H1 (cell line): ENCODE measurements at regions not wholly inside any gene's neighbourhood (a gene's known extent, or its start where the extent isn't known, plus 50 kb on each side); places are given as distances from the start of the nearest gene placed in this dataset.
A peak's percentile ranks its signal among the peaks of the same experiment; 100 is the strongest.

Experiments
- CTCF ChIA-PET: fragments of 300-600 bp; sonication (Branson Sonifier 250); formaldehyde crosslinking; loops from one replicate; lab custom pipeline; 2021; ENCODE audit not compliant: partially characterized antibody; lab: Charles Lee
- POLR2A ChIA-PET: fragments of 300-600 bp; sonication (Branson Sonifier 250); formaldehyde crosslinking; loops from one replicate; lab custom pipeline; 2021; ENCODE audit warnings: inconsistent platforms; ENCODE audit not compliant: partially characterized antibody; lab: Charles Lee
- DNase-seq, 2 experiments: peaks; one replicate each; pipeline versions ENCODE4 v3.0.0 to v3.0.0-alpha.2; 2010 to 2022; ENCODE audit warnings: low spot score in 2 of 2, low read depth in 1 of 2, mixed read lengths in 1 of 2
- FAIRE-seq: peaks from 2 replicates; lab custom pipeline; 2011; peaks lifted over from hg19 to GRCh38; lab: Jason Lieb, UNC
- H2AFZ ChIP-seq: 2 replicates; pipeline ENCODE4 v1.8.1; 2012; ENCODE audit warnings: low read length, inconsistent platforms
- H2AK5ac ChIP-seq: 2 replicates; pipeline ENCODE4 v1.6.1; 2013; ENCODE audit warnings: low read depth, low read length
- H2BK120ac ChIP-seq: replicated peaks from 2 replicates; pipeline ENCODE3; 2013; ENCODE audit warnings: low read depth, low read length, inconsistent platforms
- H2BK12ac ChIP-seq: 2 replicates; pipeline ENCODE4 v1.6.1; 2013; ENCODE audit warnings: low read depth, low read length
- H2BK15ac ChIP-seq: 2 replicates; pipeline ENCODE4 v1.6.1; 2013; ENCODE audit warnings: low read length
- H2BK20ac ChIP-seq: 2 replicates; pipeline ENCODE4 v1.6.1; 2013; ENCODE audit warnings: low read length
- H2BK5ac ChIP-seq: 2 replicates; pipeline ENCODE4 v1.6.1; 2013; ENCODE audit warnings: low read depth, low read length
- H3K14ac ChIP-seq: 2 replicates; pipeline ENCODE4 v1.6.1; 2013; ENCODE audit warnings: inconsistent platforms; ENCODE audit not compliant: insufficient read length
- H3K18ac ChIP-seq: 2 replicates; pipeline ENCODE4 v1.6.1; 2013; ENCODE audit warnings: low read length; ENCODE audit errors: extremely low read depth
- H3K23ac ChIP-seq: 2 replicates; pipeline ENCODE4 v1.6.1; 2013; ENCODE audit warnings: inconsistent platforms; ENCODE audit not compliant: insufficient read length
- H3K23me2 ChIP-seq: 2 replicates; pipeline ENCODE4 v1.6.1; 2013; ENCODE audit warnings: low read depth, low read length
- H3K27ac ChIP-seq: 2 replicates; pipeline ENCODE4 v1.6.1; 2011; ENCODE audit warnings: low read depth, low read length, inconsistent platforms
- H3K27me3 ChIP-seq, 4 experiments: replicated peaks in 1 of 4; 1 replicate in 1 of 4; 2 replicates in 3 of 4; pipeline versions ENCODE4 v1.6.1 to v1.8.1; 2011 to 2013; ENCODE audit warnings: low read length in 3 of 4, mild to moderate bottlenecking in 3 of 4, inconsistent platforms in 2 of 4, mixed read lengths in 2 of 4, moderate library complexity in 1 of 4; ENCODE audit not compliant: control insufficient read depth in 3 of 4, insufficient read depth in 3 of 4; ENCODE audit errors: extremely low read depth in 1 of 4
- H3K36me3 ChIP-seq, 4 experiments: 2 replicates each; pipeline versions ENCODE4 v1.6.1 to v1.8.1; 2011 to 2013; ENCODE audit warnings: mild to moderate bottlenecking in 4 of 4, low read length in 3 of 4, moderate library complexity in 2 of 4, control low read depth in 1 of 4, inconsistent platforms in 1 of 4; ENCODE audit not compliant: insufficient read depth in 4 of 4, control insufficient read depth in 2 of 4
- H3K4ac ChIP-seq: replicated peaks from 2 replicates; pipeline ENCODE3; 2013; ENCODE audit warnings: low read length, low read depth, mixed read lengths, inconsistent platforms; ENCODE audit not compliant: insufficient read length
- H3K4me1 ChIP-seq, 4 experiments: replicated peaks in 1 of 4; 1 replicate in 1 of 4; 2 replicates in 3 of 4; pipeline versions ENCODE4 v1.6.1 to v1.8.1; 2011 to 2013; ENCODE audit warnings: low read length in 3 of 4, inconsistent platforms in 2 of 4, mixed read lengths in 1 of 4; ENCODE audit not compliant: insufficient read depth in 4 of 4, control insufficient read depth in 3 of 4
- H3K4me2 ChIP-seq, 2 experiments: 2 replicates each; pipeline versions ENCODE4 v1.6.1 to v1.8.1; 2011 to 2013; ENCODE audit warnings: low read depth in 2 of 2, low read length in 2 of 2, control low read depth in 1 of 2, inconsistent platforms in 1 of 2, mild to moderate bottlenecking in 1 of 2; ENCODE audit not compliant: insufficient read depth in 1 of 2
- H3K4me3 ChIP-seq, 4 experiments: fragments of 200-600, 300-600 bp in 1 of 4; sonication (generic), shearing (Covaris generic), sonication (Bioruptor Twin) in 1 of 4; 2 replicates each; pipeline versions ENCODE4 v1.5.1 to v1.8.1; 2011 to 2016; ENCODE audit warnings: low read length in 4 of 4, low read depth in 3 of 4, control low read depth in 2 of 4, inconsistent platforms in 2 of 4, mild to moderate bottlenecking in 2 of 4, mixed read lengths in 1 of 4, moderate library complexity in 1 of 4; ENCODE audit not compliant: insufficient read depth in 2 of 4; ENCODE audit errors: extremely low read depth in 1 of 4
- H3K56ac ChIP-seq: replicated peaks from 2 replicates; pipeline ENCODE3; 2013; ENCODE audit warnings: low read depth, mild to moderate bottlenecking, mixed read lengths, low read length, inconsistent platforms; ENCODE audit not compliant: insufficient read length
- H3K79me1 ChIP-seq: 2 replicates; pipeline ENCODE4 v1.6.1; 2013; ENCODE audit warnings: low read depth, low read length, control low read depth
- H3K79me2 ChIP-seq, 2 experiments: 2 replicates each; pipeline versions ENCODE4 v1.6.1 to v1.8.1; 2012 to 2013; ENCODE audit warnings: low read length in 2 of 2, mild to moderate bottlenecking in 2 of 2, inconsistent platforms in 1 of 2; ENCODE audit not compliant: insufficient read depth in 2 of 2, control insufficient read depth in 1 of 2
- H3K9ac ChIP-seq, 4 experiments: replicated peaks in 1 of 4; 1 replicate in 1 of 4; 2 replicates in 3 of 4; pipeline versions ENCODE4 v1.6.1 to v1.8.1; 2011 to 2013; ENCODE audit warnings: low read depth in 3 of 4, low read length in 3 of 4, control low read depth in 2 of 4, mild to moderate bottlenecking in 2 of 4, moderate library complexity in 2 of 4, inconsistent platforms in 1 of 4; ENCODE audit errors: extremely low read depth in 1 of 4
- H3K9me3 ChIP-seq, 2 experiments: 2 replicates each; pipeline versions ENCODE4 v1.6.1 to v1.8.1; 2012 to 2013; ENCODE audit warnings: mild to moderate bottlenecking in 2 of 2, moderate library complexity in 2 of 2, control low read depth in 1 of 2, inconsistent platforms in 1 of 2, low read depth in 1 of 2, low read length in 1 of 2, mixed read lengths in 1 of 2; ENCODE audit not compliant: insufficient read depth in 2 of 2
- H4K20me1 ChIP-seq, 2 experiments: replicated peaks in 1 of 2; 2 replicates each; pipeline versions ENCODE3 to v1.8.1; 2011 to 2013; ENCODE audit warnings: inconsistent platforms in 2 of 2, low read length in 2 of 2, mild to moderate bottlenecking in 1 of 2; ENCODE audit not compliant: insufficient read depth in 2 of 2, control insufficient read depth in 1 of 2
- H4K5ac ChIP-seq: 2 replicates; pipeline ENCODE4 v1.6.1; 2013; ENCODE audit warnings: low read length, low read depth, mixed read lengths, inconsistent platforms; ENCODE audit not compliant: insufficient read length
- H4K8ac ChIP-seq: 2 replicates; pipeline ENCODE4 v1.8.0; 2013; ENCODE audit warnings: mild to moderate bottlenecking, moderate library complexity, low read length, inconsistent platforms; ENCODE audit not compliant: insufficient read depth; ENCODE audit errors: extremely low read depth
- H4K91ac ChIP-seq: replicated peaks from 2 replicates; pipeline ENCODE3; 2013; ENCODE audit warnings: low read length, mixed read lengths, inconsistent platforms; ENCODE audit not compliant: insufficient read length
- BCL11A ChIP-seq, 2 experiments: IDR thresholded peaks; one replicate each; pipeline ENCODE4 v1.6.1; 2011; ENCODE audit warnings: low read depth in 2 of 2, low read length in 2 of 2, mild to moderate bottlenecking in 2 of 2
- CHD1 ChIP-seq: IDR thresholded peaks from 2 replicates; pipeline ENCODE4 v1.6.1; 2012; ENCODE audit warnings: low read depth, low read length, improper control_type of control experiment
- CTBP2 ChIP-seq: IDR thresholded peaks from 2 replicates; pipeline ENCODE4 v1.7.0; 2011; ENCODE audit warnings: borderline replicate concordance, mild to moderate bottlenecking, moderate library complexity, mixed read lengths, low read length; ENCODE audit not compliant: insufficient read depth, insufficient read length
- MAX ChIP-seq: IDR thresholded peaks from 2 replicates; pipeline ENCODE4 v1.6.1; 2012; ENCODE audit warnings: inconsistent platforms
- RFX5 ChIP-seq: IDR thresholded peaks from 2 replicates; pipeline ENCODE4 v1.6.1; 2011; ENCODE audit warnings: low read depth, low read length, improper control_type of control experiment, borderline replicate concordance
- SRF ChIP-seq: IDR thresholded peaks from 2 replicates; pipeline ENCODE4 v1.6.1; 2011; ENCODE audit warnings: mild to moderate bottlenecking, low read depth, low read length, moderate library complexity
- WGBS, 2 experiments: shearing (Covaris generic) in 1 of 2; methylation state at CpG; one replicate each; pipeline versions ENCODE4 v1.1.6 to v1.1.7; 2013 to 2015; ENCODE audit warnings: low lambda C conversion rate in 2 of 2, mixed read lengths in 2 of 2, inconsistent platforms in 1 of 2, low coverage in 1 of 2, missing lambda C conversion rate in 1 of 2; ENCODE audit not compliant: insufficient replicate concordance in 2 of 2, insufficient coverage in 1 of 2, insufficient read length in 1 of 2; ENCODE audit errors: extremely low coverage in 1 of 2, missing lambda C conversion rate in 1 of 2; 5-methylcytosine and 5-hydroxymethylcytosine counted together
- TF ChIP-seq, protein P1 (sequence below): IDR thresholded peaks from 2 replicates; pipeline ENCODE4 v1.6.1; 2011; ENCODE audit warnings: low read length, improper control_type of control experiment

GRCh38 chr1:4140241-4140640 lies 240.2 kb upstream of the C1orf174 start:
- H3K56ac ChIP-seq, result no peak overlapping the region
- no peak overlapping the region for H3K9ac ChIP-seq
- no peaks in the 10 kb centered on the region for H3K79me2 ChIP-seq
- DNase-seq (no peak), FAIRE-seq (no peak)
- TF ChIP-seq CTBP2, result no peak
- TF ChIP-seq, protein P1, sequence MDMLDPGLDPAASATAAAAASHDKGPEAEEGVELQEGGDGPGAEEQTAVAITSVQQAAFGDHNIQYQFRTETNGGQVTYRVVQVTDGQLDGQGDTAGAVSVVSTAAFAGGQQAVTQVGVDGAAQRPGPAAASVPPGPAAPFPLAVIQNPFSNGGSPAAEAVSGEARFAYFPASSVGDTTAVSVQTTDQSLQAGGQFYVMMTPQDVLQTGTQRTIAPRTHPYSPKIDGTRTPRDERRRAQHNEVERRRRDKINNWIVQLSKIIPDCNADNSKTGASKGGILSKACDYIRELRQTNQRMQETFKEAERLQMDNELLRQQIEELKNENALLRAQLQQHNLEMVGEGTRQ, result no peak
- TF ChIP-seq SRF, result no peak
- no peak for TF ChIP-seq BCL11A (IDR thresholded peaks at IDR 0.05; ENCODE audit: low read depth in 2 of 2, low read length in 2 of 2)
- TF ChIP-seq RFX5, result no peak
- TF ChIP-seq CHD1, result no peak
- no peak for TF ChIP-seq MAX
- no peaks in the 10 kb centered on the region; a peak in 1 of 7 replicates for H3K4me1 ChIP-seq
- H3K23me2 ChIP-seq, result peaks cover 13% of the 10 kb centered on the region
- no peak overlapping the region for H3K4ac ChIP-seq
- H3K4me3 ChIP-seq, result no peak overlapping the region
- no peaks in the 10 kb centered on the region for H3K27me3 ChIP-seq
- 93% methylated on average over 13 of the region's 13 CpGs; no CpG with 5 or more reads in 1 of the 2 experiments for WGBS, 2 experiments
- no peak overlapping the region for H2AFZ ChIP-seq
- H3K9me3 ChIP-seq, result no peaks in the 10 kb centered on the region
- H3K4me2 ChIP-seq, result no peak overlapping the region
- ChIA-PET POLR2A (no interaction called here), CTCF (no interaction called here)
- H4K8ac ChIP-seq, result no peak overlapping the region; the same call in 1 of the 2 replicates
- no peak overlapping the region for H4K5ac ChIP-seq
- no peaks in the 10 kb centered on the region for H3K36me3 ChIP-seq
- H3K23ac ChIP-seq, result no peak overlapping the region
- H2BK20ac ChIP-seq, result no peak overlapping the region
- no peak overlapping the region for H3K18ac ChIP-seq
- H3K79me1 ChIP-seq, result no peaks in the 10 kb centered on the region
- no peak overlapping the region for H2BK5ac ChIP-seq
- no peak overlapping the region for H4K91ac ChIP-seq
- no peak overlapping the region for H2BK120ac ChIP-seq
- H3K27ac ChIP-seq, result no peak overlapping the region
- H2BK12ac ChIP-seq, result 0 out of 2 replicates have a peak overlapping the region, but pooled peaks have one; percentile 9
- no peak overlapping the region for H2AK5ac ChIP-seq
- H4K20me1 ChIP-seq, result peaks cover 0 to 6% of the 10 kb centered on the region in 2 experiments
- no peak overlapping the region for H2BK15ac ChIP-seq
- no peak overlapping the region for H3K14ac ChIP-seq
